WTC11 (cell line): ENCODE measurements at regions not wholly inside any gene's neighbourhood (a gene's known extent, or its start where the extent isn't known, plus 50 kb on each side); places are given as distances from the start of the nearest gene placed in this dataset.

Source experiments
- ATAC-seq: fragments of 200-7000 bp; cut with Tn5 transposase; 2 replicates; pipeline ENCODE4 v1.10.0; 2021; ENCODE audit warnings: mild to moderate bottlenecking, moderate library complexity
- CTCF ChIA-PET: fragments of 300-600 bp; sonication (Branson Sonifier 250); formaldehyde crosslinking; loops from one replicate; lab custom pipeline; 2021; ENCODE audit warnings: antibody characterized with exemption; lab: Charles Lee
- POLR2A ChIA-PET: fragments of 350-600 bp; sonication (Branson Sonifier 250); formaldehyde crosslinking; loops from one replicate; lab custom pipeline; 2021; ENCODE audit warnings: antibody characterized with exemption; lab: Charles Lee
- DNase-seq: peaks from one replicate; pipeline ENCODE4 v3.0.0; 2021; ENCODE audit warnings: low spot score
- H3K27ac Mint-ChIP-seq: 2 replicates; pipeline ENCODE4 v1.8.0; 2021; ENCODE audit warnings: mixed read lengths
- H3K27me3 Mint-ChIP-seq: 2 replicates; pipeline ENCODE4 v1.8.0; 2021; ENCODE audit warnings: low read depth, mild to moderate bottlenecking, moderate library complexity, mixed read lengths
- H3K36me3 Mint-ChIP-seq: 2 replicates; pipeline ENCODE4 v1.8.0; 2021; ENCODE audit warnings: mixed read lengths
- H3K4me1 Mint-ChIP-seq: 2 replicates; pipeline ENCODE4 v1.8.0; 2022; ENCODE audit warnings: mixed read lengths
- H3K4me3 Mint-ChIP-seq: 2 replicates; pipeline ENCODE4 v1.8.0; 2021; ENCODE audit warnings: mild to moderate bottlenecking, moderate library complexity, mixed read lengths
- H3K9me3 Mint-ChIP-seq: 2 replicates; pipeline ENCODE4 v1.8.0; 2021; ENCODE audit warnings: mixed read lengths
- CBFB ChIP-seq: sonication (generic); formaldehyde crosslinking; IDR thresholded peaks from 2 replicates; pipeline ENCODE4 v1.8.1; 2022; ENCODE audit warnings: mild to moderate bottlenecking, low read depth, missing genetic modification reagents
- CREB1 ChIP-seq: sonication (generic); formaldehyde crosslinking; IDR thresholded peaks from 2 replicates; pipeline ENCODE4 v1.8.0; 2023; ENCODE audit warnings: mild to moderate bottlenecking, missing genetic modification reagents
- ELF4 ChIP-seq: sonication (generic); formaldehyde crosslinking; IDR thresholded peaks from 2 replicates; pipeline ENCODE4 v1.8.1; 2022; ENCODE audit warnings: low read depth, mild to moderate bottlenecking, moderate library complexity, missing genetic modification reagents
- FOXJ3 ChIP-seq: sonication (generic); formaldehyde crosslinking; IDR thresholded peaks from 2 replicates; pipeline ENCODE4 v1.9.0; 2021; ENCODE audit warnings: missing genetic modification reagents, mild to moderate bottlenecking, borderline replicate concordance
- FOXK1 ChIP-seq: sonication (generic); formaldehyde crosslinking; IDR thresholded peaks from 2 replicates; pipeline ENCODE4 v1.8.0; 2022; ENCODE audit warnings: mild to moderate bottlenecking, moderate library complexity, missing genetic modification reagents
- HMGA2 ChIP-seq: fragments of 250-450 bp; sonication (Bioruptor Pico); IDR thresholded peaks from 2 replicates; pipeline ENCODE4 v1.4.0; 2021; ENCODE audit warnings: mild to moderate bottlenecking, moderate library complexity
- NFATC4 ChIP-seq: fragments of 250-450 bp; sonication (Bioruptor Pico); IDR thresholded peaks from 2 replicates; pipeline ENCODE4 v1.9.0; 2021; ENCODE audit warnings: mild to moderate bottlenecking
- RELA ChIP-seq: sonication (generic); formaldehyde crosslinking; IDR thresholded peaks from 2 replicates; pipeline ENCODE4 v1.8.1; 2022; ENCODE audit warnings: missing genetic modification reagents, mild to moderate bottlenecking, borderline replicate concordance
- RORB ChIP-seq: fragments of 250-450 bp; sonication (Bioruptor Pico); IDR thresholded peaks from 2 replicates; pipeline ENCODE4 v1.9.0; 2021; ENCODE audit warnings: mild to moderate bottlenecking
- SMAD4 ChIP-seq: sonication (generic); formaldehyde crosslinking; IDR thresholded peaks from 2 replicates; pipeline ENCODE4 v1.8.0; 2022; ENCODE audit warnings: mild to moderate bottlenecking, missing genetic modification reagents
- SOX15 ChIP-seq: fragments of 250-450 bp; sonication (Bioruptor Pico); IDR thresholded peaks from 2 replicates; pipeline ENCODE4 v1.9.0; 2021; ENCODE audit warnings: mild to moderate bottlenecking
- TEAD4 ChIP-seq: sonication (generic); formaldehyde crosslinking; IDR thresholded peaks from 2 replicates; pipeline ENCODE4 v1.8.0; 2022; ENCODE audit warnings: mild to moderate bottlenecking, missing genetic modification reagents
- TP53 ChIP-seq: sonication (generic); formaldehyde crosslinking; IDR thresholded peaks from 2 replicates; pipeline ENCODE4 v1.8.1; 2023; ENCODE audit warnings: mild to moderate bottlenecking, missing genetic modification reagents
- ZNF138 ChIP-seq: sonication (generic); formaldehyde crosslinking; conservative IDR thresholded peaks from 2 replicates; pipeline ENCODE4 v1.8.1; 2022; ENCODE audit warnings: mild to moderate bottlenecking, moderate library complexity, missing genetic modification reagents
- ZNF232 ChIP-seq: sonication (generic); formaldehyde crosslinking; IDR thresholded peaks from 2 replicates; pipeline ENCODE4 v1.8.0; 2022; ENCODE audit warnings: mild to moderate bottlenecking, missing genetic modification reagents
- ZNF263 ChIP-seq: sonication (generic); formaldehyde crosslinking; IDR thresholded peaks from 2 replicates; pipeline ENCODE4 v1.8.1; 2022; ENCODE audit warnings: low read depth, mild to moderate bottlenecking, moderate library complexity, missing genetic modification reagents
- ZNF416 ChIP-seq: fragments of 250-450 bp; sonication (Bioruptor Pico); IDR thresholded peaks from 2 replicates; pipeline ENCODE4 v1.9.0; 2021; ENCODE audit warnings: mild to moderate bottlenecking, inconsistent platforms
- ZNF423 ChIP-seq: fragments of 250-450 bp; sonication (Bioruptor Pico); IDR thresholded peaks from 2 replicates; pipeline ENCODE4 v2.1.2; 2022; ENCODE audit warnings: mild to moderate bottlenecking, moderate library complexity
- TF ChIP-seq, protein P1 (sequence below): fragments of 250-450 bp; sonication (Bioruptor Pico); IDR thresholded peaks from 2 replicates; pipeline ENCODE4 v1.9.0; 2021; ENCODE audit warnings: mild to moderate bottlenecking
- TF ChIP-seq, protein P2 (sequence below): sonication (generic); formaldehyde crosslinking; IDR thresholded peaks from 2 replicates; pipeline ENCODE4 v1.8.0; 2022; ENCODE audit warnings: mild to moderate bottlenecking, missing genetic modification reagents
- TF ChIP-seq, protein P3 (sequence below): sonication (generic); formaldehyde crosslinking; IDR thresholded peaks from 2 replicates; pipeline ENCODE4 v1.8.1; 2023; ENCODE audit warnings: mild to moderate bottlenecking, missing genetic modification reagents, moderate library complexity

DNA sequence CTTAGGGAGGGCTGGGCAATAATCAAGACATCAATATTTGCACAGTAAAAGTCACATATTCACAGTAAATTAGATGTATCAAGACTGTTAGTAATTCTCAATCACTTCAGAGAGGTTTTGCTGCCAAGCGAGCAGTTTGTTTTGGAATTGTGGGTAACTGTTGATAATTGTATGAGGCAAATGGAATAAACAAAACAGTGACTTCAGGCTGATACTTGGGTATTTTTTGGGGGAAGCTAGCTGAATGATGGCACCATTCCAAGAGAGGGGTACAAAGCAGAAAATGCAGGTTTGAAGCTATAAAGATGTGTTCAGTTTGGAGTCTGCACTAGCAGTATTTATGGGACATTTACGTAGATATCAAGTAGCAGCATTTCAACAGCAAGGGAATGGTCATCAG is 232.8 kb upstream of the ATP2B1 start:
- Mint-ChIP-seq H3K27ac (no peak overlapping the region), H3K9me3 (no peaks in the 10 kb centered on the region), H3K4me3 (no peak overlapping the region), H3K36me3 (no peaks in the 10 kb centered on the region), H3K4me1 (peaks cover 38% of the 10 kb centered on the region), H3K27me3 (no peaks in the 10 kb centered on the region)
- POLR2A ChIA-PET, result no interaction called here
- DNase-seq, result no peak
- CTCF ChIA-PET, result no interaction called here
- ATAC-seq, result no peak
- TF ChIP-seq ZNF232 (CRISPR knock-in tag) (no peak), FOXK1 (CRISPR knock-in tag) (no peak), ZNF423 (no peak), SMAD4 (CRISPR knock-in tag) (no peak), ZNF263 (no peak)

DNA sequence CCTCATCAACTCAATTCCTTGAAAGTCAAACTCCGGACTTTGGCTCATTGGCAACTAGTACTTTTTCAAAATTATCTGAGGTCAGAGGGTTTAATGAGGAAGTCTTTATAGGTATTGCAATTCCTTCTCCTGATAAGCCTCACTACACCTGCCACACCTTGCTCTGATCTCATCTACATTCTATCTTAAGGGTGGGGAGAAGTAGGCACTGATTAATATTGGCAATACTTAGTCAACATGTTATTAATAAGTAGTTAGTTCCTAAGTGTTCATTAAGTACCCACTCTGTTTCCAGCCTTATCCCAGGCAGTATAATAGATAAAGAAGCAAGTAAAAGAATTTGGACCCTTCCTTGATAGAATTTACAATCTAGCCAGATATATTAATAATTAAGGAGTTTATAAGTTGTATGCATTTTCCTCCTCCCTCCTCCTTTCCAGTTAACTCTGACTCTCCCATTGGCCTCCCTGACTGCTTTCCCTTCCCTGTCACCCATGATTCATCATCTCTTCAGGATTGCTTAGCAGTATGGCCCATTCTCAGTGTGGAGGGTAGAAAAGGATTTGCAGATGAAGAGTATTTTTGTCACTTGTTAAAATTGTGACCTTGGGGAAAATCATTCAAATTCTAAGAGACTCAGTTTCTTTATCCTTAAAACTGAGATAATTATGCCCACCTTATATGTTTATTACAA is 231.0 kb upstream of the ATP2B1 start:
- no peak for TF ChIP-seq ZNF416
- TF ChIP-seq CREB1 (CRISPR knock-in tag), result no peak
- TF ChIP-seq FOXJ3 (CRISPR knock-in tag), result no peak
- no peak for TF ChIP-seq ELF4 (CRISPR knock-in tag)
- no peak for TF ChIP-seq ZNF232 (CRISPR knock-in tag)
- TF ChIP-seq, protein P1, sequence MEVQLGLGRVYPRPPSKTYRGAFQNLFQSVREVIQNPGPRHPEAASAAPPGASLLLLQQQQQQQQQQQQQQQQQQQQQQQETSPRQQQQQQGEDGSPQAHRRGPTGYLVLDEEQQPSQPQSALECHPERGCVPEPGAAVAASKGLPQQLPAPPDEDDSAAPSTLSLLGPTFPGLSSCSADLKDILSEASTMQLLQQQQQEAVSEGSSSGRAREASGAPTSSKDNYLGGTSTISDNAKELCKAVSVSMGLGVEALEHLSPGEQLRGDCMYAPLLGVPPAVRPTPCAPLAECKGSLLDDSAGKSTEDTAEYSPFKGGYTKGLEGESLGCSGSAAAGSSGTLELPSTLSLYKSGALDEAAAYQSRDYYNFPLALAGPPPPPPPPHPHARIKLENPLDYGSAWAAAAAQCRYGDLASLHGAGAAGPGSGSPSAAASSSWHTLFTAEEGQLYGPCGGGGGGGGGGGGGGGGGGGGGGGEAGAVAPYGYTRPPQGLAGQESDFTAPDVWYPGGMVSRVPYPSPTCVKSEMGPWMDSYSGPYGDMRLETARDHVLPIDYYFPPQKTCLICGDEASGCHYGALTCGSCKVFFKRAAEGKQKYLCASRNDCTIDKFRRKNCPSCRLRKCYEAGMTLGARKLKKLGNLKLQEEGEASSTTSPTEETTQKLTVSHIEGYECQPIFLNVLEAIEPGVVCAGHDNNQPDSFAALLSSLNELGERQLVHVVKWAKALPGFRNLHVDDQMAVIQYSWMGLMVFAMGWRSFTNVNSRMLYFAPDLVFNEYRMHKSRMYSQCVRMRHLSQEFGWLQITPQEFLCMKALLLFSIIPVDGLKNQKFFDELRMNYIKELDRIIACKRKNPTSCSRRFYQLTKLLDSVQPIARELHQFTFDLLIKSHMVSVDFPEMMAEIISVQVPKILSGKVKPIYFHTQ (CRISPR knock-in tag), result no peak
- no peak for TF ChIP-seq RELA (CRISPR knock-in tag)
- TF ChIP-seq ZNF138, result no peak
- TF ChIP-seq TEAD4 (CRISPR knock-in tag), result no peak
- no peak for TF ChIP-seq HMGA2 (CRISPR knock-in tag)
- TF ChIP-seq TP53, result no peak
- TF ChIP-seq, protein P2, sequence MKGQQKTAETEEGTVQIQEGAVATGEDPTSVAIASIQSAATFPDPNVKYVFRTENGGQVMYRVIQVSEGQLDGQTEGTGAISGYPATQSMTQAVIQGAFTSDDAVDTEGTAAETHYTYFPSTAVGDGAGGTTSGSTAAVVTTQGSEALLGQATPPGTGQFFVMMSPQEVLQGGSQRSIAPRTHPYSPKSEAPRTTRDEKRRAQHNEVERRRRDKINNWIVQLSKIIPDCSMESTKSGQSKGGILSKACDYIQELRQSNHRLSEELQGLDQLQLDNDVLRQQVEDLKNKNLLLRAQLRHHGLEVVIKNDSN, result no peak
- TF ChIP-seq, protein P3, sequence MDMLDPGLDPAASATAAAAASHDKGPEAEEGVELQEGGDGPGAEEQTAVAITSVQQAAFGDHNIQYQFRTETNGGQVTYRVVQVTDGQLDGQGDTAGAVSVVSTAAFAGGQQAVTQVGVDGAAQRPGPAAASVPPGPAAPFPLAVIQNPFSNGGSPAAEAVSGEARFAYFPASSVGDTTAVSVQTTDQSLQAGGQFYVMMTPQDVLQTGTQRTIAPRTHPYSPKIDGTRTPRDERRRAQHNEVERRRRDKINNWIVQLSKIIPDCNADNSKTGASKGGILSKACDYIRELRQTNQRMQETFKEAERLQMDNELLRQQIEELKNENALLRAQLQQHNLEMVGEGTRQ, result no peak
- no peak for TF ChIP-seq NFATC4 (CRISPR knock-in tag)
- TF ChIP-seq CBFB (CRISPR knock-in tag), result no peak
- no peak for TF ChIP-seq SOX15 (CRISPR knock-in tag)
- Mint-ChIP-seq H3K36me3 (no peaks in the 10 kb centered on the region), H3K27ac (no peak overlapping the region), H3K9me3 (no peaks in the 10 kb centered on the region), H3K4me1 (peaks cover 44% of the 10 kb centered on the region), H3K27me3 (no peaks in the 10 kb centered on the region), H3K4me3 (no peak overlapping the region)
- CTCF ChIA-PET, result interaction anchor here (1.0 kb wide), 1 partner anchor 462 kb away, joined by 3 read pairs; no protein-coding TSS in a partner anchor
- POLR2A ChIA-PET, result no interaction called here
- ATAC-seq (no peak), DNase-seq (no peak)

DNA sequence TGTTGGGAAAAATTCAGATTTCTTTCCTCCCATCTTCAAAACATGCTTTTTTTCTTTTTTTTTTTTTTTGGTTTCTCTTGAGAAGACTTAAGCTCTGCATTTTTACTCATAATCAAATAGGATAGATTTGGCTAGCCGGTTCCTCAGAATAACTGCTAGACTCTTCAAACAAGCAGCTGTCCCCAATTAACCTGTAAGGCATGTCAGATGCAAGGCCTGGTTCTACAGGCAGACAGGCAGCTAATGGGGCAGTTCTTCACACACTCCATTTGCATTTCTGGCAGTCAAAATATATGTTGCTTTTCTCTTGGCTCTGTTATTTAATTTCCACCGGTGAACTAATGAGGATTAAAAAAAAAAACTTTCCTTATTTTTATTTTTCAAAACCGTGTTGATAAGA is 228.0 kb upstream of the ATP2B1 start:
- no peak for ATAC-seq
- no peaks in the 10 kb centered on the region for H3K9me3 Mint-ChIP-seq
- POLR2A ChIA-PET, result no interaction called here
- H3K27me3 Mint-ChIP-seq, result no peaks in the 10 kb centered on the region
- CTCF ChIA-PET, result interaction anchor here (0.9 to 1.1 kb wide), 2 partner anchors 11 to 77 kb away, joined by 3 read pairs; no protein-coding TSS in a partner anchor
- no peak overlapping the region for H3K27ac Mint-ChIP-seq
- H3K36me3 Mint-ChIP-seq, result no peaks in the 10 kb centered on the region
- no peak for TF ChIP-seq RORB (CRISPR knock-in tag)
- peaks cover 43% of the 10 kb centered on the region for H3K4me1 Mint-ChIP-seq
- DNase-seq, result no peak
- no peak overlapping the region for H3K4me3 Mint-ChIP-seq
